ENCODE measurements at regions not wholly inside any gene's neighbourhood (a gene's known extent, or its start where the extent isn't known, plus 50 kb on each side); places are given as distances from the start of the nearest gene placed in this dataset.

DNA sequence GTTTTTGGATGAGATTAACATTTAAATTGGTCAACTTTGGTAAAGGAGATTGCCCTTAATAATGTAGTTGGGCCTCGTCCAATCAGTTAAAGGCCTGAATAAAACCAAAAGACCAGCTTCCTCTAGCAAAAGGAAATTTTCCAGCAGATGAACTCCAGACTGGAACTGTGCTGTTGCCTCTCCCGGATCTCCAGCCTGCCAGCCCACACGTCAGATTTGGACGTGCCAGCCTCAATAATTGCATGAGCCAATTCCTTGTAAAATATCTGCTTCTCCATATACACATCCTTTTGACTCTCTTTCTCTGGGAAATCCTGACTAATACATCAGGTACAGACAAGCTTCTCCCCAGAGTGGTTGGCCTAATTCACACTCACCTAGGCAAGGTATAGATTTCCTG lies 175.8 kb upstream of the ADCY2 start:
- DNase-seq (ENCODE audit: extremely low spot score, unreplicated experiment) = no peak
- H3K36me3 Mint-ChIP-seq (ENCODE audit: unreplicated experiment) = no peaks in the 10 kb centered on the region
- H3K9me3 Mint-ChIP-seq (ENCODE audit: unreplicated experiment) = peaks cover 8% of the 10 kb centered on the region
- TF ChIP-seq, protein P1, sequence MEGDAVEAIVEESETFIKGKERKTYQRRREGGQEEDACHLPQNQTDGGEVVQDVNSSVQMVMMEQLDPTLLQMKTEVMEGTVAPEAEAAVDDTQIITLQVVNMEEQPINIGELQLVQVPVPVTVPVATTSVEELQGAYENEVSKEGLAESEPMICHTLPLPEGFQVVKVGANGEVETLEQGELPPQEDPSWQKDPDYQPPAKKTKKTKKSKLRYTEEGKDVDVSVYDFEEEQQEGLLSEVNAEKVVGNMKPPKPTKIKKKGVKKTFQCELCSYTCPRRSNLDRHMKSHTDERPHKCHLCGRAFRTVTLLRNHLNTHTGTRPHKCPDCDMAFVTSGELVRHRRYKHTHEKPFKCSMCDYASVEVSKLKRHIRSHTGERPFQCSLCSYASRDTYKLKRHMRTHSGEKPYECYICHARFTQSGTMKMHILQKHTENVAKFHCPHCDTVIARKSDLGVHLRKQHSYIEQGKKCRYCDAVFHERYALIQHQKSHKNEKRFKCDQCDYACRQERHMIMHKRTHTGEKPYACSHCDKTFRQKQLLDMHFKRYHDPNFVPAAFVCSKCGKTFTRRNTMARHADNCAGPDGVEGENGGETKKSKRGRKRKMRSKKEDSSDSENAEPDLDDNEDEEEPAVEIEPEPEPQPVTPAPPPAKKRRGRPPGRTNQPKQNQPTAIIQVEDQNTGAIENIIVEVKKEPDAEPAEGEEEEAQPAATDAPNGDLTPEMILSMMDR (IDR thresholded peaks at IDR 0.05) = no peak
- H3K4me3 Mint-ChIP-seq (ENCODE audit: unreplicated experiment) = no peak overlapping the region
- no peak overlapping the region for H3K27ac Mint-ChIP-seq (ENCODE audit: unreplicated experiment)
- H3K27me3 Mint-ChIP-seq (ENCODE audit: unreplicated experiment) = no peaks in the 10 kb centered on the region
- H3K4me1 Mint-ChIP-seq (ENCODE audit: unreplicated experiment) = no peaks in the 10 kb centered on the region

- Mint-ChIP-seq H3K27me3 (ENCODE audit: unreplicated experiment) (no peaks in the 10 kb centered on the region), H3K4me3 (ENCODE audit: unreplicated experiment) (no peak overlapping the region), H3K4me1 (ENCODE audit: unreplicated experiment) (no peaks in the 10 kb centered on the region), H3K27ac (ENCODE audit: unreplicated experiment) (no peak overlapping the region), H3K36me3 (ENCODE audit: unreplicated experiment) (no peaks in the 10 kb centered on the region), H3K9me3 (ENCODE audit: unreplicated experiment) (peaks cover 8% of the 10 kb centered on the region)
- no peak for DNase-seq (ENCODE audit: extremely low spot score, unreplicated experiment)
- TF ChIP-seq, protein P1 (IDR thresholded peaks at IDR 0.05) = no peak
These were observed 174.9 kb upstream of the ADCY2 start for GRCh38 chr5:7221041-7221440.

GRCh38 chr5:7225826-7226225 lies 170.1 kb upstream of the ADCY2 start:
- no peak for DNase-seq (ENCODE audit: extremely low spot score, unreplicated experiment)
- TF ChIP-seq, protein P1 (IDR thresholded peaks at IDR 0.05) = no peak
- Mint-ChIP-seq H3K36me3 (ENCODE audit: unreplicated experiment) (no peaks in the 10 kb centered on the region), H3K9me3 (ENCODE audit: unreplicated experiment) (peaks cover 15% of the 10 kb centered on the region), H3K27ac (ENCODE audit: unreplicated experiment) (no peak overlapping the region), H3K4me3 (ENCODE audit: unreplicated experiment) (no peak overlapping the region), H3K4me1 (ENCODE audit: unreplicated experiment) (no peaks in the 10 kb centered on the region), H3K27me3 (ENCODE audit: unreplicated experiment) (no peaks in the 10 kb centered on the region)

DNA sequence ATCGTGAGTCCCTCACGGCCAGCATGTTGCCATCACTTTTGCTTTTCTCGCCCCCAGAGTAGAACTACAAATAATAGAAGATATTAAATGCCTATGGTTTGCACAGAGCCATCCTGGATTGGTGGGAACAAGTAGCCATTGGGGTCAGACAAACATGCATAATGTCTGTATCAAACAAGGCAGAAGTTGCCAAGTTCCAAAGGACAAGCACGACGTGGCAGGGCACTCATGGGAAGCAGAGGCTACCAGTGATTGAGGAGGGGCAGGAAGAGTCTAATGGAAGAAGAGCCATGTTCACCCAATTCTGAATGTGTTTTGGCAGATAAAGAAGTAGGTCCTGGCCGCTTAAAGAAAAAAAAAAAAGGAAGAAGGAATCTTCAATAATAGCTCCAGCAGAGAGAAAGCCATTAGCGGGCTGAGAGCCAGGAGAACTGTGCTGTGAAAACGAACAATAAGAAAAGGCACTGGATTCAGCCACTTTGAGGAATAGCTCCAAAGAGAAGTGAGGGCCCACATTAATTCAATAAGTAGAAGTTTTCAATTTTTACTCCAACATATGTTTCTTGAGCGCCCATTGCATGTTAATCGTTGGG lies 153.7 kb upstream of the ADCY2 start:
- Mint-ChIP-seq H3K4me3 (ENCODE audit: unreplicated experiment) (no peak overlapping the region), H3K9me3 (ENCODE audit: unreplicated experiment) (peaks cover 20% of the 10 kb centered on the region), H3K4me1 (ENCODE audit: unreplicated experiment) (no peaks in the 10 kb centered on the region), H3K36me3 (ENCODE audit: unreplicated experiment) (no peaks in the 10 kb centered on the region), H3K27ac (ENCODE audit: unreplicated experiment) (no peak overlapping the region), H3K27me3 (ENCODE audit: unreplicated experiment) (no peaks in the 10 kb centered on the region)
- TF ChIP-seq, protein P1 (IDR thresholded peaks at IDR 0.05) = no peak
- DNase-seq (ENCODE audit: extremely low spot score, unreplicated experiment) = no peak

DNA sequence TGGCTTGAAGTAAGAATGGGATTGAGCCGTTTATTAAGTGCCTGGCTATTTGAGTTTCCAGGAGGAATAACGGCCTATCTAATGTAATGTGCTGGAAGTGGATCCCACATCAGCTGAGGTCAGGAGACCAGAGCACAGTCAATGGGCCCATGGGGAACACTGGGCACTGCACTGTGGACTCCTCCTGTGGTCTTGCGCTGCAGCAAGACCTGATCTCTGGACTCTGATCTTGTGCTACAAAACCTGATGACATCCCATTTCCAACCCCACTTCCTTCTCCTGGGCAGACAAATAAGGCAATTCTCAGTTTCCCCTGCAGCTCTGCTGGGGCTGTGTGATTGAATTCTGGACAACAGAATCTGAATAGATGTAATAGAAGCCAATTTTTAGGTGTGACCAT lies 151.7 kb upstream of the ADCY2 start:
- TF ChIP-seq, protein P1 (IDR thresholded peaks at IDR 0.05) = no peak
- Mint-ChIP-seq H3K27me3 (ENCODE audit: unreplicated experiment) (no peaks in the 10 kb centered on the region), H3K4me3 (ENCODE audit: unreplicated experiment) (no peak overlapping the region), H3K9me3 (ENCODE audit: unreplicated experiment) (peaks cover 12% of the 10 kb centered on the region), H3K36me3 (ENCODE audit: unreplicated experiment) (no peaks in the 10 kb centered on the region), H3K27ac (ENCODE audit: unreplicated experiment) (no peak overlapping the region), H3K4me1 (ENCODE audit: unreplicated experiment) (no peaks in the 10 kb centered on the region)
- no peak for DNase-seq (ENCODE audit: extremely low spot score, unreplicated experiment)
